ENCODE measurements at regions not wholly inside any gene's neighbourhood (a gene's known extent, or its start where the extent isn't known, plus 50 kb on each side); places are given as distances from the start of the nearest gene placed in this dataset.

- TF ChIP-seq CTCF (IDR thresholded peaks at IDR 0.05), result no peak
Measured at GRCh38 chr13:46947425-46948191, 50.8 kb upstream of the HTR2A start.

More at GRCh38 chr13:46947425-46948191, 50.8 kb upstream of the HTR2A start:
- Histone ChIP-seq H3K36me3 (no peaks in the 10 kb centered on the region), H3K27ac (no peak overlapping the region), H3K27me3 (no peaks in the 10 kb centered on the region), H3K4me1 (no peaks in the 10 kb centered on the region), H3K4me3 (no peak overlapping the region), H3K9me3 (no peaks in the 10 kb centered on the region)
- intact Hi-C loops (cut with DNase I), result no loop called here
- DNase-seq (ENCODE audit: low spot score in 2 of 2), result no peak
